B cell (primary cell): ENCODE measurements at regions not wholly inside any gene's neighbourhood (a gene's known extent, or its start where the extent isn't known, plus 50 kb on each side); places are given as distances from the start of the nearest gene placed in this dataset.

ENCODE experiments used
- ATAC-seq: fragments of 200-7000 bp; cut with Tn5 transposase; one replicate; pipeline ENCODE4 v1.10.0; 2021; ENCODE audit warnings: low read depth, mild to moderate bottlenecking, moderate number of reproducible peaks, moderate library complexity
- CTCF ChIA-PET: fragments of 350-600 bp; sonication (Branson Sonifier 250); formaldehyde crosslinking; loops from one replicate; lab custom pipeline; 2021; ENCODE audit warnings: antibody characterized with exemption, inconsistent platforms; lab: Charles Lee
- POLR2A ChIA-PET: fragments of 350-600 bp; sonication (Branson Sonifier 250); formaldehyde crosslinking; loops from one replicate; lab custom pipeline; 2021; ENCODE audit warnings: antibody characterized with exemption; lab: Charles Lee
- DNase-seq: peaks from one replicate; pipeline ENCODE4 v3.0.0; 2013
- H2AFZ ChIP-seq: 2 replicates; pipeline ENCODE4 v1.6.1; 2012; ENCODE audit warnings: mild to moderate bottlenecking, low read depth, low read length; ENCODE audit not compliant: insufficient read depth, poor library complexity, severe bottlenecking
- H3K27ac ChIP-seq, 2 donors: 1 replicate in 1 of 2; 2 replicates in 1 of 2; pipeline ENCODE4 v1.5.1; 2012 to 2013; ENCODE audit warnings: low read length in 2 of 2, mild to moderate bottlenecking in 2 of 2, moderate library complexity in 1 of 2
- H3K27me3 ChIP-seq, 4 experiments: fragments of 200-600 bp in 1 of 4; sonication (generic) in 1 of 4; replicated peaks in 1 of 4; 1 replicate in 2 of 4; 2 replicates in 2 of 4; pipeline versions ENCODE4 v1.6.1 to v1.7.0; 2013 to 2016; ENCODE audit warnings: low read length in 3 of 4, mild to moderate bottlenecking in 2 of 4, mixed read lengths in 1 of 4, moderate library complexity in 1 of 4; ENCODE audit not compliant: insufficient read depth in 4 of 4, control insufficient read depth in 3 of 4; ENCODE audit errors: control extremely low read depth in 1 of 4
- H3K36me3 ChIP-seq, 2 experiments: replicated peaks in 1 of 2; 1 replicate in 1 of 2; 2 replicates in 1 of 2; pipeline versions ENCODE4 v1.6.1 to v1.7.1; 2013; ENCODE audit warnings: low read length in 1 of 2; ENCODE audit not compliant: insufficient read depth in 2 of 2, control insufficient read depth in 1 of 2; ENCODE audit errors: control extremely low read depth in 1 of 2, extremely low read depth in 1 of 2
- H3K4me1 ChIP-seq, 2 donors: fragments of 200-600 bp in 1 of 2; sonication (generic) in 1 of 2; 1 replicate in 1 of 2; 2 replicates in 1 of 2; pipeline versions ENCODE4 v1.5.1 to v1.6.1; 2013 to 2017; ENCODE audit warnings: low read length in 2 of 2; ENCODE audit not compliant: control insufficient read depth in 2 of 2, insufficient read depth in 2 of 2
- H3K4me2 ChIP-seq: replicated peaks from 2 replicates; pipeline ENCODE3; 2012; ENCODE audit warnings: mild to moderate bottlenecking, low read depth, low read length; ENCODE audit not compliant: poor library complexity, severe bottlenecking
- H3K4me3 ChIP-seq, 5 experiments: fragments of 200-600 bp in 1 of 5; sonication (generic) in 1 of 5; 1 replicate in 3 of 5; 2 replicates in 2 of 5; pipeline versions ENCODE4 v1.5.1 to v1.7.0; 2011 to 2016; ENCODE audit warnings: low read length in 4 of 5, mild to moderate bottlenecking in 4 of 5, low read depth in 2 of 5, control low read depth in 1 of 5, moderate library complexity in 1 of 5; ENCODE audit not compliant: insufficient read depth in 1 of 5; ENCODE audit errors: control extremely low read depth in 1 of 5, extremely low read depth in 1 of 5
- H3K79me2 ChIP-seq: fragments of 200-600 bp; sonication (generic); one replicate; pipeline ENCODE4 v1.6.0; 2016; ENCODE audit warnings: low read length; ENCODE audit not compliant: control insufficient read depth, insufficient read depth
- H3K9ac ChIP-seq: fragments of 200-600 bp; sonication (generic); 2 replicates; pipeline ENCODE4 v1.6.1; 2017; ENCODE audit warnings: mild to moderate bottlenecking, low read length, moderate library complexity
- H3K9me3 ChIP-seq, 3 donors: one replicate each; pipeline versions ENCODE4 v1.6.1 to v1.7.1; 2013; ENCODE audit warnings: low read length in 2 of 3; ENCODE audit not compliant: control insufficient read depth in 2 of 3, insufficient read depth in 1 of 3; ENCODE audit errors: control extremely low read depth in 1 of 3
- H4K20me1 ChIP-seq: 2 replicates; pipeline ENCODE4 v1.6.0; 2012; ENCODE audit warnings: mild to moderate bottlenecking, low read length; ENCODE audit not compliant: insufficient read depth, control insufficient read depth, poor library complexity, severe bottlenecking
- H3K27ac Mint-ChIP-seq: one replicate; pipeline ENCODE4 v1.8.0; 2021; ENCODE audit warnings: mixed read lengths
- H3K27me3 Mint-ChIP-seq: one replicate; pipeline ENCODE4 v1.8.0; 2021; ENCODE audit warnings: mixed read lengths
- H3K4me1 Mint-ChIP-seq: one replicate; pipeline ENCODE4 v1.8.0; 2021; ENCODE audit warnings: mixed read lengths
- H3K4me3 Mint-ChIP-seq: one replicate; pipeline ENCODE4 v1.8.0; 2021; ENCODE audit warnings: mixed read lengths
- H3K9me3 Mint-ChIP-seq: one replicate; pipeline ENCODE4 v1.8.0; 2022; ENCODE audit warnings: mixed read lengths; ENCODE audit not compliant: insufficient read depth
- EZH2 ChIP-seq: IDR thresholded peaks from 2 replicates; pipeline ENCODE4 v1.6.1; 2012; ENCODE audit warnings: borderline replicate concordance, low read depth, mild to moderate bottlenecking, moderate library complexity, low read length; ENCODE audit not compliant: insufficient read depth, poor library complexity, severe bottlenecking
- WGBS: methylation state at CpG from one replicate; pipeline ENCODE4 v1.1.5; 2013; ENCODE audit warnings: missing lambda C conversion rate; ENCODE audit not compliant: insufficient coverage; 5-methylcytosine and 5-hydroxymethylcytosine counted together
- intact Hi-C: fragments of 100-400 bp; cut with micrococcal nuclease; formaldehyde crosslinking; loops from one replicate; pipeline ENCODE4 v1.10.0; 2022
- TF ChIP-seq, protein P1 (sequence below): fragments of 200-600 bp; IDR thresholded peaks from one replicate; pipeline ENCODE4 v1.8.0; 2022; ENCODE audit warnings: antibody characterized with exemption, mild to moderate bottlenecking

- Mint-ChIP-seq H3K4me3 (no peak overlapping the region), H3K4me1 (no peaks in the 10 kb centered on the region), H3K27ac (no peak overlapping the region), H3K27me3 (peaks cover 3% of the 10 kb centered on the region), H3K9me3 (no peaks in the 10 kb centered on the region)
- ChIA-PET POLR2A (no interaction called here), CTCF (interaction anchor here (0.5 kb wide), 1 partner anchor 25 kb away, joined by 4 read pairs; no protein-coding TSS in a partner anchor)
- Histone ChIP-seq H3K4me2 (no peak overlapping the region), H3K79me2 (no peaks in the 10 kb centered on the region), H3K27ac (no peak overlapping the region), H3K9ac (no peak overlapping the region), H3K4me3 (no peak overlapping the region), H2AFZ (no peak overlapping the region), H4K20me1 (no peaks in the 10 kb centered on the region), H3K9me3 (no peaks in the 10 kb centered on the region), H3K36me3 (no peaks in the 10 kb centered on the region), H3K4me1 (no peaks in the 10 kb centered on the region), H3K27me3 (no peaks in the 10 kb centered on the region)
- no CpG with 5 or more reads among the region's 1 CpG for WGBS
- no peak for DNase-seq
- no peak for TF ChIP-seq EZH2
- TF ChIP-seq, protein P1, sequence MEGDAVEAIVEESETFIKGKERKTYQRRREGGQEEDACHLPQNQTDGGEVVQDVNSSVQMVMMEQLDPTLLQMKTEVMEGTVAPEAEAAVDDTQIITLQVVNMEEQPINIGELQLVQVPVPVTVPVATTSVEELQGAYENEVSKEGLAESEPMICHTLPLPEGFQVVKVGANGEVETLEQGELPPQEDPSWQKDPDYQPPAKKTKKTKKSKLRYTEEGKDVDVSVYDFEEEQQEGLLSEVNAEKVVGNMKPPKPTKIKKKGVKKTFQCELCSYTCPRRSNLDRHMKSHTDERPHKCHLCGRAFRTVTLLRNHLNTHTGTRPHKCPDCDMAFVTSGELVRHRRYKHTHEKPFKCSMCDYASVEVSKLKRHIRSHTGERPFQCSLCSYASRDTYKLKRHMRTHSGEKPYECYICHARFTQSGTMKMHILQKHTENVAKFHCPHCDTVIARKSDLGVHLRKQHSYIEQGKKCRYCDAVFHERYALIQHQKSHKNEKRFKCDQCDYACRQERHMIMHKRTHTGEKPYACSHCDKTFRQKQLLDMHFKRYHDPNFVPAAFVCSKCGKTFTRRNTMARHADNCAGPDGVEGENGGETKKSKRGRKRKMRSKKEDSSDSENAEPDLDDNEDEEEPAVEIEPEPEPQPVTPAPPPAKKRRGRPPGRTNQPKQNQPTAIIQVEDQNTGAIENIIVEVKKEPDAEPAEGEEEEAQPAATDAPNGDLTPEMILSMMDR, result no peak
- intact Hi-C loops, result no loop called here
- no peak for ATAC-seq
Measured at GRCh38 chr18:41887100-41887499, 67.9 kb upstream of the PIK3C3 start.

DNA sequence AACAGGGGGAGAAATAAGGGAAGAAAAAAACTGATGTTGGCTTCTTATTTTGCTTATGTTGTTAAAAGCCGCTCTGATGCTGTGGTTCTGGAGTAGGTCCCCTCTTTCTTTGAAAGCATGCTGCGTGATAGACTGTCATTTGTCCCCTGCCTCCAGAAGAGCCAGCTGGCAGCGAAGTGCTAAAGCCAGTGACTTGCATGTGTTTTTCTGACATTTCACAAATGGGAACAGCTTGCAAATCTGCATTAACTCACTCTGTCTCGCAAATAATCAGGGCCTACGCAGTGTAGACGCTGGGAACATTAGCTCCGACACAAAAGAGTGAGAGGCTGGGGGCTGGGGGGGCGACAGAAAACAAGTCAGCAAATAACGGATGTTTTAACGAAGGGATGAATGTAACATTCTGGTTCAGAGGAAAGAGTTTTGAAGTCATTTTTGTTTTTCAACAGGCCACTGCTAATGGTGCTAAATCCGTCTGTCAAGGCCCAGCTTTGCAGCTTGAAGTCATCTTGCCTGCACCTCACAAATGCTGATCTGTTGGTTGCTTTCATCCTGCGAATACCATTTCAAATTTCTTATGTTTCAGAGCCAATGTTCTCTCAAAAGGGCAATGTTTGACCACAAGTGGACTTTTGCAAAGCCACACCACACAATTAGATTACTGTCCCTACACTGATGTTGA, 68.8 kb upstream of the PIK3C3 start:
- DNase-seq (no peak), ATAC-seq (no peak)
- Mint-ChIP-seq H3K27me3 (no peaks in the 10 kb centered on the region), H3K9me3 (no peaks in the 10 kb centered on the region), H3K4me1 (no peaks in the 10 kb centered on the region), H3K4me3 (no peak overlapping the region), H3K27ac (no peak overlapping the region)
- no peak for TF ChIP-seq EZH2
- TF ChIP-seq, protein P1, result no peak
- H3K4me1 ChIP-seq, result no peaks in the 10 kb centered on the region
- no peaks in the 10 kb centered on the region for H3K9me3 ChIP-seq
- no peak overlapping the region for H2AFZ ChIP-seq
- H3K9ac ChIP-seq, result no peak overlapping the region
- intact Hi-C loops, result no loop called here
- no peaks in the 10 kb centered on the region for H3K36me3 ChIP-seq
- ChIA-PET POLR2A (no interaction called here), CTCF (interaction anchor here (0.5 kb wide), 1 partner anchor 26 kb away, joined by 4 read pairs; no protein-coding TSS in a partner anchor)
- no peak overlapping the region for H3K4me2 ChIP-seq
- H3K4me3 ChIP-seq, result no peak overlapping the region
- no peaks in the 10 kb centered on the region for H3K79me2 ChIP-seq
- whole genome bisulfite sequencing, result 92% methylated on average over 11 of the region's 12 CpGs
- no peak overlapping the region for H3K27ac ChIP-seq
- H4K20me1 ChIP-seq, result no peaks in the 10 kb centered on the region
- H3K27me3 ChIP-seq, result no peaks in the 10 kb centered on the region
